ENCODE measurements at regions not wholly inside any gene's neighbourhood (a gene's known extent, or its start where the extent isn't known, plus 50 kb on each side); places are given as distances from the start of the nearest gene placed in this dataset.
A peak's percentile ranks its signal among the peaks of the same experiment; 100 is the strongest.

- Histone ChIP-seq H3K9me3 (no peaks in the 10 kb centered on the region), H3K36me3 (no peaks in the 10 kb centered on the region), H3K4me3 (no peak overlapping the region), H3K4me1 (no peaks in the 10 kb centered on the region), H3K27me3 (no peaks in the 10 kb centered on the region), H3K27ac (no peak overlapping the region)
- DNase-seq (ENCODE audit: low spot score in 2 of 2), result no peak
- TF ChIP-seq CTCF (IDR thresholded peaks at IDR 0.05), result no peak
- intact Hi-C loops (cut with DNase I), result no loop called here
Observed at GRCh38 chr4:55012363-55013230, 112.8 kb downstream of the KDR start.

- H3K4me1 ChIP-seq, result no peaks in the 10 kb centered on the region
- H3K27ac ChIP-seq, result no peak overlapping the region
- TF ChIP-seq CTCF (IDR thresholded peaks at IDR 0.05), result no peak
Observed at GRCh38 chr4:55011761-55012160, 113.6 kb downstream of the KDR start.

GRCh38 chr4:55010550-55010949 lies 114.8 kb downstream of the KDR start:
- Histone ChIP-seq H3K27me3 (no peaks in the 10 kb centered on the region), H3K4me3 (no peak overlapping the region), H3K36me3 (no peaks in the 10 kb centered on the region), H3K9me3 (no peaks in the 10 kb centered on the region), H3K27ac (no peak overlapping the region), H3K4me1 (no peaks in the 10 kb centered on the region)
- no peak for TF ChIP-seq CTCF (IDR thresholded peaks at IDR 0.05)
- intact Hi-C loops (cut with DNase I), result no loop called here
- DNase-seq (ENCODE audit: low spot score in 2 of 2), result no peak

More at GRCh38 chr4:55011761-55012160, 113.6 kb downstream of the KDR start:
- no peak for DNase-seq (ENCODE audit: low spot score in 2 of 2)
- H3K4me3 ChIP-seq, result no peak overlapping the region
- no peaks in the 10 kb centered on the region for H3K27me3 ChIP-seq
- H3K9me3 ChIP-seq, result no peaks in the 10 kb centered on the region
- intact Hi-C loops (cut with DNase I), result no loop called here
- H3K36me3 ChIP-seq, result no peaks in the 10 kb centered on the region

GRCh38 chr4:55008166-55009056 lies 117.0 kb downstream of the KDR start:
- H3K27me3 ChIP-seq, result no peaks in the 10 kb centered on the region
- no peak overlapping the region for H3K27ac ChIP-seq
- H3K4me1 ChIP-seq, result peaks cover 0 to 6% of the 10 kb centered on the region in 2 donors
- no peaks in the 10 kb centered on the region for H3K36me3 ChIP-seq
- H3K9me3 ChIP-seq, result no peaks in the 10 kb centered on the region
- no peak for DNase-seq (ENCODE audit: low spot score in 2 of 2)
- TF ChIP-seq CTCF (IDR thresholded peaks at IDR 0.05), result peak in 1 of 3 experiments; percentile 9
- intact Hi-C loops (cut with DNase I), result loop anchor here (10.0 kb wide), 1 partner anchor 546 kb away; no protein-coding TSS in a partner anchor
- no peak overlapping the region for H3K4me3 ChIP-seq

GRCh38 chr4:55005910-55006309 lies 119.5 kb downstream of the KDR start:
- Histone ChIP-seq H3K4me3 (no peak overlapping the region), H3K36me3 (no peaks in the 10 kb centered on the region), H3K4me1 (peaks cover 0 to 6% of the 10 kb centered on the region in 2 donors), H3K9me3 (no peaks in the 10 kb centered on the region), H3K27ac (no peak overlapping the region), H3K27me3 (no peaks in the 10 kb centered on the region)
- intact Hi-C loops (cut with DNase I), result loop anchor here (10.0 kb wide), 1 partner anchor 549 kb away; no protein-coding TSS in a partner anchor
- TF ChIP-seq CTCF (IDR thresholded peaks at IDR 0.05), result no peak
- DNase-seq (ENCODE audit: low spot score in 2 of 2), result no peak

Data from ascending aorta (tissue), 2 donors.